HG02943 (cell line): ENCODE measurements at regions not wholly inside any gene's neighbourhood (a gene's known extent, or its start where the extent isn't known, plus 50 kb on each side); places are given as distances from the start of the nearest gene placed in this dataset.
"Not testable (repeated sequence)": the region's sequence is repeated elsewhere in the genome, so short reads cannot be mapped to it uniquely, and the experiment has no call there.

ENCODE experiments used
- ATAC-seq: cut with Tn5 transposase; IDR thresholded peaks from one replicate; pipeline ENCODE4 v1.9.1; 2021; ENCODE audit warnings: mild to moderate bottlenecking, low read depth, moderate library complexity; ENCODE audit not compliant: unreplicated experiment

DNA sequence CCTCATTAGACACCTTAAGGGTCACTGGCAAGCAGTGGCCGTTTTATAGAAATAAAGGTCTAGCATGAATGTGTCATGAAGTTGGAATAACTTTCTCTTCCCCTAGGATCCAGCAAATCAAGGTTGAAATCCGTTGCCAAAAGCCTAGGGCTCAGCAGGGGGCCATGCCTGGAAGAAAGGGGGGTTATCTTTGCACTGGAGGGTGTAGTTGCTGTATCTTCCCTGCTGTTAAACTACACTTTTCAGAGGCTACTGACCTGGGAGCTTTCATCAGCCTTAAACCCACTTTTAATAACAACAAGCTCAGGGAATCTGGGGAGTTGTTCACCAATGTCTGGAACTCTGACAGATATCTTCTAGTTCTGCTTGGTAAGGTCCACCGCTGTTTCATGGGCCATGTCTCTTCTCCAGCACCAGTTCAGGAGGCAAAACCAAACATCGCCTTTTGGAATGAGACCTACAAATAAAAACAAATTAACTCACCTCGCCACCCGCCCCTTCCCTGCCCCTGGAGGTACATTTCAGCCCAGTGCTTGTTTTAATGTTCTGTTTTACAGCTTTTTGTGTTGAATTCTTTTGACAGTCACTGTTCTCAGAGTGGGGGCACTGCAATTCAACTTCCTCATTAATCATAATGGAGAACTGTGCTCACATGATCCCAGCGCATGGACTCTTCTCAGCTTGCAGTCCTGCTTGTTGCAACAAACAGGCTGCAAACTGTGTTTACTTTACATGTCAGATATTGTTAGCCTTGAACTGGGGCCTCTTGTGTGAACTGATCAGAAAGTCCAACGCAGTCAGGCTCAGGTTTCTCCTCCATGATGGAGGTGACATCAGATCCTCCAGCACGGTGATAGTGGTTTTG is 508.7 kb downstream of the KCNJ2 start:
- ATAC-seq: no peak

DNA sequence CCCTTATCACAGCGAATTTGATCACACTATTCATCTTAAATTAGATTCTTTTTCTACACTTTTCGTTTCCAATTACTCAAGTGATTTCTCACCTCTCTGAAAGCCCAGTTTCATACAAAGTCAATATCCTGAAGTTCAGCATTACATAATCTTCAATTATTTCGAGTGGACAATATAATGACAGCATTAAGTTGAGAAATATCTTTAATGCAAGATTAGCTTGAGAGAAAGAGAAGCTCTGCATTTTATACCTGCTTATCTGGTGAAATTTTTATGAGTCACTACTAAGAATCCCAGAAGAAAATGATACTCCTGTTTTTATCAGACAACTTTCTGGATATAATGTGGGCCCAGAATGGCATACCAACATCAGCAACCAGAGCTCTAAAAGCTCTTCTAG is 509.6 kb downstream of the KCNJ2 start:
- no peak for ATAC-seq

DNA sequence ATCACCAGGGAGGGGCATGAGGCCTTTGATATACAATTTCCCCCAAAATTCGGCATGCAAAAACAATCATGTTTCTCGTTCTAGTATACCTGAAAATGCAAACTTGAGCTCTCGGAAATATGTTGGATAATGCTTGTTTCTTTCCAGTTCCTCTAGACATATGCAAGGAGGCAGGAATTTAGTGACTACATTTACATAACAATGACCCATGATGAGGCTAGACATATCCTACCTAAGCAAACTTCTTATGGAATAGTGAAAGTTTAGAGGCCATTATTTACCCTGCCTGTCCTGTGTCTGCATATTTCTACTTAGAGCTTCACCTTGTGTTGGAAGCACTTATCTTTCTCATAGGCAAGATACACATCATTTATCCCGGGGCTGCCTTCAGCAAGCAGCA is 514.6 kb downstream of the KCNJ2 start:
- ATAC-seq: no peak

DNA sequence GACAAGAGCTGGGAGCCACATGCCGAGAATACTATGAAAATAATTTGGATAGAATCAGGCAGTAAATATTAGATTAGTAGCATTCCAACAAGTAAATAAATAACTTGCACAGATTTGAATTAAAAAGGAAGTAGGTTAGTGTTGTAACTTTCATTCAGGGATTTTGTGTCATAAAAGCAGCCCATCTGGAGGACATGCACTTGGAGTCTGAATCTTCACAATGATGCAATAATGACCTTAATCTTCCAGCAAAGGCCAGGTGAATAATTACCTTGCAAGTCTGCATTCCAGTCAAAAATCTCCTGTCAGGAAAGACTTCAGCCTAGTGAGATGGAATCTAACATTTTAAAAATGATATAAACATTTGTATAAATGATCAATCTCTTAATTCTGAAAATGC is 518.1 kb downstream of the KCNJ2 start:
- ATAC-seq: no peak

DNA sequence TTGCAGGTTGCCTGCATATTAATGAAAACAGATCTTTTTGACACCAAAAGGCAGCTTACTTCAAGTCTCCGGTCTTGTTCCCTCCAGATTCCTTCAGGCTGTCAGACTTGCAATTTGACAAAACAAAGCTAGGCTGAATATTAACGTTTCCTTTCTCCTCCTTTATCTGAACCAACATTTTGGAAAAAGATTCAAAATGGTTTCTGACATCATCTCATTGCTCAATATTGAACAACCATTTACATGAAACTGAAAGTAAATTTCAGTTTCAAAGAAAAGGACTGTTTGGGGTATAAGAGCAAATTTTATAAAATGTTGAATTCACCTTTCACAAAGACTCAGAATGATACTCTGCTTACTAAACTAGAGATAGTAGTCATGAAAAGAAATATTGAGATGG is 521.8 kb downstream of the KCNJ2 start:
- ATAC-seq: no peak

DNA sequence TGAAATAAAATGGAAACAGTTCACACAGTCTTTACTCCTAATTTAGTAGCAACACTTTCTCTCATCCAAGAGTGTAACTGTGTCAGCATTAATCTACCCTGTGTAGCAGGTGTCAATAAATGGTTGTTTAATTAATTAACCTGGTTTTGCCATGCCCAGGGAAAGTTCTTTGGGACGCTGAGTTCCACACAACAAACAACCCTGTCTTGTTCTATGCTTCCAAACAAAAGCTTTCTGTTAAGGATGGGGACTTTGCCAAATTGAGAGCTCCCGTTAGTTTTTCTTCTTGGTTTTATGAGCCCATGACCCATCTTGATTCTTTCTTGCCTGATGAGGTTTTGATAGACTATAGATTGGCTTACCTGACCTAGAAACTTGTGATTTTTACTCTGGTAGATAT is 530.1 kb downstream of the KCNJ2 start:
- ATAC-seq: no peak

DNA sequence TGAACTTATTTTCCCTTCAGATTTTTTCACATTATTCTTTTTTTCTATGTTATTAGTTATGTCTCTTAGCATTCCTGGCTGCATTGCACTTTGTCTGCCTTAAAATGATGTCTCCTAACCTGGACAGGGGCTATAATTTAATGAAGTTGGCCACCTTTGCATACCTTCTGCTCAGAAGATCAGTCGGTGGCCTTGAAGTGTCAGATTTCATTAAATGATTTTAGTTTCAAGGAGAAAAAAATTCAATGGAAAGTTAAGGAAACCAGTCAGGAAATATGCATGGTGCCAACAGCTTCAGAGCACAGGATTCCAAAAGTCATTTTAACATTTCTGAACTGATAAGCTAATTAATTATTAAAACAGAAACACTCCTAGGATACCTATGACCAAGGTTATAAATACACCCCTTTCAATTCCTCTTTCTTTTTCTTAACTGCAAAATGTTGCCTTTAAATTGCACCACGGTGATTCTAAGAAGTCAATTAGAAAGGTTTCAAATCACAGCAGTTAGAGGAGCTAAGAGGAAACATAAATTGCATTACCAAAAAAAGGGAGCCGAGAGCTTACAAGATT is 533.4 kb downstream of the KCNJ2 start:
- ATAC-seq: no peak

DNA sequence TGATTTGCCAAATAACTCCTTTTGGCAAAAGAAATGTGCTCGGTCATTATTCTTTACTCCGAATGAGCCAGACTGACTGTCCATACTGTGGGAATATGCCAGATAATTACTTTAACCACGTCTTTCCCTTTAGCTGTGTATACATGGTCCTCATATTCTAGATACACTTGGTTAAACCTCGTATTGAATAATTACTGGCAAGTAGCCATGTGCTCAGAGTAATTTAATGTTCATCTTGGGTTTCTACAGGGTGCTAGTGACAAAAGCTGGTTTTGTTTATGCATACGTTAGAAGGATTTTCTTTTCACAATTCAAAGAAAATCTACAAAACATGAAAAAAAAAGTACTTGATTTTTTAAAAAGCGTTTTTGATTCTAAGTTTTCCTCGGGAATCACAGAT is 540.3 kb downstream of the KCNJ2 start:
- no peak for ATAC-seq

DNA sequence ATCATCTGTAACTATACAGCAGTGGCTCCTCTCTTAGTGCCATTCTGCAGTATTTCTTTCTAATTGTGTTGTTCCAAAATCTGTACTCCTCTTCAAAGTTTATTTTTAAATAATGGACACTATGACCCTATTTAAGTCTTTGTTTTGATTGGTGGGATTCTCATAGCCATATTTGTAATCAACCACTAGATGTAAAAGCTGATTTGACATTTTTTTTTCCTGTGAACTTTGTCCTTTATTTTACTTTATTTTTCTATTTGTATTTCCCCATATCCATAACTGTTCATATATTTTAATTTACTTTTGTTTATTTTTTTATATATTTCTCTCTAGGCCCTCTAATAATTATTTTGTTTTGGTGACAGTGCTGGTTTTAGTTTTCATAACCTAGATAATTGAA is 544.4 kb downstream of the KCNJ2 start:
- ATAC-seq: no peak

DNA sequence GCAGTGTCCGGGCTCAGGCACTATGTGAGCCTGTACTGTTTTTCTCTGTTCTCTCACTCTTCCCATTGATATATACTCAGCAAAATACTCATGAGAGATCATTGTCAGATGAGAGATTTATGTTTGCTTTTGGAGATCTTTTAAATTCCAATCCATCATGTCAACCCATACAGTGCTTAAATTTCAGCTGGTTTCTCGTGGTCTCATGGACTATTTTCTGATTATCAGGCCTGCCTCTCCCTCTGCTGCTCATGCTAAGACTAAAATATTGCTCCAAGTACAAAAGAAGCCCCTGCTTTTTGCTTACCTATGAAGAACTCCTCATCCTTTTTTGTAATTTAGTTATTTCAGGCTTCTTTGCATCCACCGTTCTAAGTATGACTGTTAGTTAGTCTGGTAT is 547.2 kb downstream of the KCNJ2 start:
- ATAC-seq: no peak

DNA sequence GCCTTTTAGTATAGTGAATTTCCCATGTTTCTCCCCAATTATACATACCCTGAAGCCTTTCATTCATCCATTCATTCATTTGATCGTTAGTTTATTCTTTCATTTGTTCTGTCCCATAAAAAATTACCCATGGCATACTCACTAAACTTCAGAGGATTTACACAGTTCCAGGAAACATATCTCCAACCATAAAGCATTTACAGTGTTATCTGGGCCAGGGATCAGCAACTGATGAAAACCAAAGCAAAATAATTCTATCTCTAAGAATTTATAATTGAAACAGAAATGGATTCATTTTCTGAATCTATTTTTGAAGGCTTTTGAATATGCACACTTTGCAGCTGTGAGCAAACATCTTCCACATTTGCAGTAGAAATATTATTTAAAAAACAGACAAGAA is 547.7 kb downstream of the KCNJ2 start:
- ATAC-seq: no peak

DNA sequence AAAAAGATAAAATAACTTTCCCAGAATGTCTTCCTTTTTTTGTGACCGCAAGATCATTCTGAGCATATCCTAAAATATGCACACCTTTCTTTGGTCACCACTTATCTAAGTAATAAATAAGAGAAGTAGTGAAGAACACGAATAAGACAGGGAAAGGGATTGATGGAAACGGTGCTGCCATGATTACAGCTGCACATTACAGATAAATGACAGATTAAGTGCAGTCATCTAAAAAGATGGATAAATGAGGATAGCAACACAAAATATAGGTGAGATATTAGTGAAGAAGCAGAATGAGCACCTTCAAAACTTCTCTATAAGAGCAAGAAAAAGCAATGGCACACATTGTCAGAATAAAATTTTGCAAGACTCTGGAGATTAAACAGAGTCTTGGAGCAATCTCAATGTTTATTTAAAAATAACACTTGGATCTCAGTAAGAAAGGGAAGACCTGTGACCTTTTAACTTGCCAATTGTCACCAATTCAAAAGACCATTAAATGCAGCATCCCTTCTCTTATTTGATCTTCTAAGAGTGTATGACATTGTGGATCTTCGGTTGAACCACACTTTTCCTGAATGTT is 567.1 kb downstream of the KCNJ2 start:
- ATAC-seq: no peak

DNA sequence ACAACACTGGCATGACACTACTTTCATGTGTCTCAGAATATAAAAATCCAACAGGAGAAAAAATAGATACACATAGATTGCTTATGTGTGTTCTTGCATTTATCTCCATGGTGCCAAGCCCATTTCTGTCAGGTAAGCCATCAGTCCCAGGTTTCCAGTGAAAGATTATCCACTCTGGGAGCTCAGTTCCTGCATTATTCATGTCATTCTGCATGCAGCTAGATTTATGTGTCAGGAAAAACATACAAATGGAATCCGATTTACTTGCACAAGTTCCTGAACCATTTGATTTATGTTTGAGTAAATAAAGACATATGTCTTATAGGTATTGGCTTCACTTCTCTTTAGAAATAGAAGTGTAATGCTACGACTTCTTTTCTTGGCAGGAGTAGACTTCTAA is 569.7 kb downstream of the KCNJ2 start:
- ATAC-seq: no peak

DNA sequence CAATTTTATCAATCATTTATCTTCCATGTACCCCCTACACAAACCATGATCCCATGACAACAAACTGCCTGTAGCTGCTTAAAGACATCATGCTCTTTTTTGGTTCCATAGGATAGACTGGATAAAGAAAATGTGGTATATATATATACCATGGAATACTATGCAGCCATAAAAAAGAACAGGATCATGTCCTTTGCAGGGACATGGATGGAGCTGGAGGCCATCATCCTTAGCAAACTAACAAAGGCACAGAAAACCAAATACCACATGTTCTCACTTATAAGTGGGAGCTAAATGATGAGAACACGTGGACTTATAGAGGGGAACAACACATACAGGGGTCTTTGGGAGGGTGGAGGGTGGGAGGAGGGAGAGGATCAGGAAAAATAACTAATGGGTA is 577.2 kb downstream of the KCNJ2 start:
- not testable (repeated sequence) for ATAC-seq

DNA sequence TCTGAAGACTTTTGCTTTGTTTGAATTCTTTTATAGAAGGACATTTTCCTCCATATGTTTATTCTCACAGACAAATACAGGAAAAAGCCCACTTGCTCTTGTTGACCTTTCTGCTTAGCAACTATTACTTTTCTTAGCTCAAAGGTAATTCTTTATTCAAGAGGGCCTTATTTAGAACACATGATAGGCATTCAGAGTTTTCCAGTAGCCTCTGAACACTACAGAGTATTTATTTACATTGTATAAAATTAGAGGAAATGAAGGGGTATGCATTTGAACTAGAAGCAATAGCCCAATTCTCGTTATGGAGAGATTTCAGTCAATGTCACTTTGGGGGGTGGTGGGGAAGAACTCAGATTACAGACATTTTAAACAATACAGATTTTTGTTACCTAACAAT is 581.7 kb downstream of the KCNJ2 start:
- no peak for ATAC-seq

DNA sequence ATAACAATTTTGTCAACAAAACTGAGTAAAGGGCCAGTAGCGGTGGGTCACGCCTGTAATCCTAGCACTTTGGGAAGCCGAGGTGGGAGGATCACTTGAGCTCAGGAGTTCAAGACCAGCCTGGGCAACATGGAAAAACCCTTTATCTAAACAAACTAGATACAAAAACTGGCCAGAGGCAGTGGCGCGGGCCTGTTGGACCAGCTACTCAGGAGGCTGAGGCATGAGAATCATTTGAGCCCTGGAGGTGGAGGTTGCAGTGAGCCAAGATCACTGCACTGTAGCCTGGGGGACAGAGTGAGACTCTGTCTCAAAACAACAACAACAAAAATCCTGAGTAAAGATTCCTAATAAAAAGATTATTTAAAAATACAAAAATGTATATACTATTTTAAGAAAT is 583.1 kb downstream of the KCNJ2 start:
- ATAC-seq: not testable (repeated sequence)

DNA sequence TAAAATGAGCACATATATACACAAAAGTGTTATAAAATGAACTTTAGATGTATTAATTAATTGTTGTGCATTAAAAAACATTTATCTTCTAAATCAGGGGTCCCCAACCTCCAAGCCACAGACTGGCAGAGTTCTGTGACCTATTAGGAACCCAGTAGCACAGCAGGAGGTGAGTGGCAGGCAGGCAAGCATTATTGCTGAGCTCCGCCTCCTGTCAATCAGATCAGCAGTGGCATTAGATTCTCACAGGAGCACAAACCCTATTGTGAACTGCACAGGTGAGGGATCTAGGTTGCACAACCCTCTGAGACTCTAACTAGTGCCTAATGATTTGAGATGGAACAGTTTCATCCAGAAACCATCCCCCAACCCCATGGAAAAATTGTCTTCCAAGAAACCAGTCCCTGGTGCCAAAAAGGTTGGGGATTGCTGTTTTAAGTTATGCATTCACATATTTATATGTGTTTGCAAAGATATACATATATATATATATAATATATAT is 583.7 kb downstream of the KCNJ2 start:
- ATAC-seq: no peak

DNA sequence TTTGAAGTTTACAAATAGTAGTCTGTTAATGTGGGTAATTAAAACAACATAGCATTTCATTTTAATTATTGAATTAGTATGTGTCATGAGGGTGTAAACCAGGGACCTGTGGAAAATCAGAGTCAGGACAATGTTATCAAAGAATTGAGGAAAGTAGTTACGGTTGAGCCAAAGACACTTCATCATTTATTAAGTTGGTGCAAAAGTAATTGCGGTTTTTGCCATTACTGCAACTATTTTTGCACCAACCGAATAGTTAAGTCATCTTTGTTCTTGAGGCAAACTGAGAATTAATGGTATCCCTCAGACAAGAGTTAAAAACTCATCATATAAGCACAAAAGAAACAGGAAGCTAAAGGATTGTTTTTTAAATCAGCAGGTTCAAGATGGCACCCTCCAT is 593.7 kb downstream of the KCNJ2 start:
- no peak for ATAC-seq

DNA sequence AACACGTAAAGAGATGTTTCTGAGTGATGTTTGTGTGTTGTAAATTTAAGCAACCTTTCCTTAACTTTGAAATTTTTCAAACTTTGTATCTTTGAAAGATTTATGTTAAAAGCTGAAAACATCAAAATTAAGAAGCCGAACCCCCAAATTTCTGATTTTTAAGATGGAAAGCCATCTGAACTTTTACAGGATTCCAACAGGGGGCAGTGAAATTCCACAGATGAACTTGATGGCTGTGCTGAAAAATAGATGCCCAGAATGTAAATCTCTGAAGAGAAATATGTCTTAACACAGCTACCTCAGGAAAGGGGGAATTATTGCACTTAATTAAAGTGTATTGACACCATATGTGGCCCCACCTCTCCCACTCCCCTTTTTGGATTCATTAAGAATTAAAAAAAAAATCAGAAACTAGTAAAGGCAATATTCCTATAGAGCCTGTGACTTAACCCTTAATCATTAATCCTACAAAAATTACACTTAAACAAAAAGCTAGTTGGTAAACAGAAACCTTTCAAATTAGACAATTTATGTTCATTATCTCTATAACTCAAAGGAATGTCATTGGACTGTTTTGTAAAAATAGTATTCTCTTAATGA is 597.9 kb downstream of the KCNJ2 start:
- ATAC-seq: no peak

DNA sequence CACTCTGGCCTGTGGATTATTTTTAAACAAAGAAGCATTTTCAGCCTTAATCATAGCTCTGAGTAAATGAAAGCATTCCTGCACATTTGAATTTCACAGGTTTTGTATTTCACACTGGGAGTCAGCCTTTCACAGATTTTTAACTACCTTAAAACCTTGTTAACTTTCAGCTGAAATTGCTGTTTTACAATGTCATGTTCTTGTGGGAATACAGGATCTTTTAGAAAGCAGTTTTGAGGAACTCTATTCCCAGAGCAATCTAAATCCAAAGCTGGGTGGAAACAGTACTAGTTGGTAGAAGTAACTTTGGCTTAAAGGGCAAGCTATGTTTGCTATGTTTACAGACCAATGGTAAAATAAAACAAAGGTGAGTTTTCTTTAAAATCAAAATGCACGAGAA is 600.6 kb downstream of the KCNJ2 start:
- ATAC-seq: no peak

DNA sequence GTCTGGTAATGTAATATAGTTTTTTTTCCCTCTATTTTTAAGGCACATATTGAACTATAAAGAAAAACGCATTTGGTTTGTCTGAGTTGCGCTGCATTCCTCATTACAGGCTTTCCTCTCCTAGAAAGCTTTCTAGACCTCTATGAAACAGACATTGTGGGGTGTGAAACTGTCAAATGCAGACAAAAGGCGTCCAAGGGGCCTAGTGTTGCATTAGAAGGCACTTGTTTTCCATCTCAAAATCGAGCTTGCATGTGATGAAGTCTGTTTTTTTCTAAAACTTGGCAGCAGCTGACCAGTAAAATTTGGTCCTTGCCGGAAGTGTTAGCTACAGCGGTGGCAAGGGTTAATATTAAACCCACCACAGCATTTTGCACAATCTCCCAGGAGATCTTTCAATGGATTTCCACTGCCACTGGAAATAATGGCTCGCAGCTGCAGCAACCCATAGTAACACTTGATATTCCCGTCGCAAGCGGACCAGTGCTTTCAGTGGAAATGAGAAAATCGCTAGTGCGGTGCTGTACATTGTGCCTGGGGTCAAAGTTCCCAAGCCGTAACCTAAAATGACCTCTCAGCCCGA is 602.6 kb downstream of the KCNJ2 start:
- ATAC-seq: no peak
